GM19438 (cell line): ENCODE measurements at regions not wholly inside any gene's neighbourhood (a gene's known extent, or its start where the extent isn't known, plus 50 kb on each side); places are given as distances from the start of the nearest gene placed in this dataset.

Experiments used
- ATAC-seq: cut with Tn5 transposase; IDR thresholded peaks from one replicate; pipeline ENCODE4 v1.9.1; 2021; ENCODE audit warnings: low read depth; ENCODE audit not compliant: unreplicated experiment

GRCh38 chr6:40760887-40761286 lies 173.7 kb upstream of the LRFN2 start:
- ATAC-seq, result no peak

DNA sequence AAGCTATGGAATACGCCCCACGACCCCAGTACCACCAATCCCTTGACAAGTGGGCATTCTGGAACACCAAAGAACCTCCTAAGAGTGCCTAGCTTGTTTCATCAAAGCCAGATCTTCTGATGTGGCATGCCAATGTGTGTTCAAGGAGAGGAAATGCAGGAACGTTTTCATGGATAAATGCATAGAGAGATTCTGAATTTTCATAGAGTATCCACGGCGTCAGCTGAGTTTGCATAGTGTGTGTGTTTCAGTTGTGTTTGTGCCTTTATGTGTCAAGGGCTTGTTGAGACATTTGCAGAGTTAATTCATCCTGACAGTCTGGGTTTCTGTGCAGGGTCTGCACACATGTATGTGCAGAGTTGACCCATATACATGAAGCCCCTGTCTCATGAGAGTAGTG lies 172.7 kb upstream of the LRFN2 start:
- ATAC-seq, result no peak

- no peak for ATAC-seq
Measured at GRCh38 chr6:40759264-40759663, 172.1 kb upstream of the LRFN2 start.

- ATAC-seq, result no peak
Measured at GRCh38 chr6:40755749-40756452, 168.7 kb upstream of the LRFN2 start.

GRCh38 chr6:40755046-40755681 lies 168.0 kb upstream of the LRFN2 start:
- ATAC-seq, result no peak

GRCh38 chr6:40754461-40755045 lies 167.4 kb upstream of the LRFN2 start:
- ATAC-seq, result no peak

DNA sequence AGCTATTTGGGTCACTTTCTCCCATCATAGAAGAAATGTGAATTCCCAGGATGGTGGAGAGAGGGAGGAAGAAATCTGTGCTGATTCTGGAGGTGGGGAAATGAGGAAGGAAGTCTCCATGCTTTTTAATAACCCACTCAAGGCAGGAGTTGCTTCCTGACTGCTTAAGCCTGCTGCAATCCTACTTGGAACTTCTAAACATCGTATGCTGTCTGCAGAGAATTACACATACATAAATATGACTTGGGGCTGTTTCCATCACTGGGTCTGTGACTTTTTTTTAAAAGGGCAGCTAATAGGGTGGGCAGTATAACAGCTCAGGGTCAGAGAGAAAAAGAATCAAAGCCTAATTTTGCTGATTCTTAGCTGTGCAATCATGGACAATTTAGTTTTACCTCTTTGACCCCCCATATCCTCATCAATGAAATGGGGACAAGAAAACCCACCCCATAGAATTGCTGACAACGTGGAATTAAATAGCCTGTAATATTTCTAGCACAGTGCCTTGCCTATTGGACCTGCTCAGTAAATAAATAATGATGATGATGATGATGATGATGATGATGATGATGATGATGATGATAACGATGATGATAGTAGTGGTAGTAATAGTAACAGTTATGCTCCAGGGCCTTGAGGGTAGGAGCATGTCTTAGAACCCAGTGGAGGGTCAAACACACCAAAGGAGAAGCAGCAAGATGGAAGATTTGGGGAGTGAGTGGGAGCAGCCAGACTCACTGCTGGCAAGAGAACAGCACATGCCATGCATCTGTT lies 166.7 kb upstream of the LRFN2 start:
- no peak for ATAC-seq

DNA sequence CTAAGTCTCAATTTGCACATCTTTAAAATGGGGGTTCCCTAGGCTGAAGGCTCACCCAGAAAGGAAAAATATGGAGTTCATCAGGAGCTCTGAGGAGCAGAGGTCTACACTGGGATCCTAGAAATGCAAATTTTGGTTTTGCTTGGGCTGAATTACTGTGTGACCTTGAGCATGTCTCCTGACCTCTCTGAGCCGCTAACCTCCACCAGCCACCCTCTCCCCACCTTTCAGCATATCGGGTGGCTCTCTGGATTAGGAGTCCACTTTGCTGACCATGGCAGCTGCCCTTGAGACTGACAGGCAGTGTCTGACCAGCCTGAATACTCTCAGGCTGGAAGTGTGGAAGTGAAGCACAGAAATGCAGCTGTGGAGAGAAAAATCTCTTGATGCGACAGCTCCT lies 165.9 kb upstream of the LRFN2 start:
- no peak for ATAC-seq

- no peak for ATAC-seq
Measured at GRCh38 chr6:40744835-40745234, 157.7 kb upstream of the LRFN2 start.

GRCh38 chr6:40743690-40744446 lies 156.7 kb upstream of the LRFN2 start:
- ATAC-seq, result no peak

DNA sequence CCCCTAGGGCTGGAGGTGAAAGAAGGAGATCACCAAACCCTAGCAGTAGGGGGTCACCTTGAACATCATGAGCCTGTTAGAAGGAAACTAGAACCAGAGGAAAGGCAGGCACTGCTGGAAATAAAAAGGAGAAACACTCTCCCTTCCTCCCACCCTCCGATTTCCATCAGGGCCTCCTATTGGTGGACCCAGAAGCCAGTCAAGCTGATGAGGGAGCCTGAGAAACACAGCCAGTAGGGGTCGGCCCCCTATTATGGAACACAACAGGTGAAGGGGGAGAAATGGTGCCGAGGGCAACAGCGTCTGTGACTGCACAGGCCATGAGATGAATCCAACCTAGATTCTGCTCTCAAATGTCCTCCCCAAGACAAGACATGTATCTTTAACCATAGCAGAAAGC lies 156.1 kb upstream of the LRFN2 start:
- no peak for ATAC-seq

GRCh38 chr6:40740518-40740917 lies 153.4 kb upstream of the LRFN2 start:
- no peak for ATAC-seq

GRCh38 chr6:40738551-40739193 lies 151.5 kb upstream of the LRFN2 start:
- no peak for ATAC-seq

DNA sequence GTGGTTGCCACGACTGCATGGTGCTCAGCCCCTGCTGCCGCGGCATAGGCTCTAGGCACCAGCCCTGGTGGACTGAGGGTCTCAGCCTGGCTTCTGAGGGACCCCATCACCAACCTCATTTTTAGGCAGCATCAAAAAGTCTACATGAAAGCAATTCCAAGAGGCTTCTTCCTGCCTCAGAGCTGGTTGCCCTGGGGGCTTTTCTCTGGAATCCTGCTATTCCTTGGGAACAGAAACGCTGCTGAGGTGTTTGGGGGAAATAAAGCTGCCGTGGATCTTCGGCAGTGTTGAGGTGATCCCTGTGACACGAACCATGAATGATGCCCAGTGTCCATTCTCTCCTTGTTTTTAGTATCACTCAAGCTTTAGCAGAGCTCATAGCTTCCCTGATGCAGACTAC lies 148.4 kb upstream of the LRFN2 start:
- ATAC-seq, result no peak

DNA sequence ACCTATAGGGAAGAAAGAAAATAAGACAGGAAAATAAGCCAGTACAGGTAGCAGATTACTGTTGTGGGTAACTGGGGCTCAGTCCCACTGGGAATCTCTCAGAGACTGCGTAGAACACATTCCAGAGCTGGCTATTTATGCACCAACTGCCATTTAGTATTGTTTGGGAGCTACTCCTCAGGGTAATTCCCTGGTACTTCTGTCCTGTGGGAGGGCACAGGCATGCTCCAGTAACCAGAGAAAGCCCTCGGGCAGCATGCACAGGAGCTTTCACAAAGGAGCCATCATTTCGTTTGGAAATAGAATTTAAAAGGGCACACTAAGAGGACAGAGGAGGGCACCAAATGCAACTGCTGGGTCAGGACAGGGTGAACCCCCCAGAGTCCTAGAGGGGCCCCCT lies 148.0 kb upstream of the LRFN2 start:
- no peak for ATAC-seq

DNA sequence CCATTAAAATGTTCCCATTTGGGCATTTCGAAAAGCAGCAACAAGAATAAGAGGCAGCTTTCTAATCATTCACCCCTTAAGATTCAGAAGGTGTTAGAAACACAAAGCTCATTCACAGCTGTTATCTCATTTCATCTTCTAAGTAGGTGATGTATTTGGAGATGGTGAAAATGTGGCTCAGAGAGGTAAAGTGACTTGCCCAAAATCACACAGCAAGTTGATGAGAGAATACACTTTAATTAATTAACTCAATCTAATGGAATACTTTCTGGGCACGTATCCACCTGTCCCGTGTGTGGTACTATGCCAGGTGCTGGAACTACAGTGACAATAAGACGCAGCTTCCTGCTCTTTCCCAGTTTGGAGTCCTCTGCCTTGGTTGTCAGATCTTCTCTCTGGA lies 147.4 kb upstream of the LRFN2 start:
- no peak for ATAC-seq

DNA sequence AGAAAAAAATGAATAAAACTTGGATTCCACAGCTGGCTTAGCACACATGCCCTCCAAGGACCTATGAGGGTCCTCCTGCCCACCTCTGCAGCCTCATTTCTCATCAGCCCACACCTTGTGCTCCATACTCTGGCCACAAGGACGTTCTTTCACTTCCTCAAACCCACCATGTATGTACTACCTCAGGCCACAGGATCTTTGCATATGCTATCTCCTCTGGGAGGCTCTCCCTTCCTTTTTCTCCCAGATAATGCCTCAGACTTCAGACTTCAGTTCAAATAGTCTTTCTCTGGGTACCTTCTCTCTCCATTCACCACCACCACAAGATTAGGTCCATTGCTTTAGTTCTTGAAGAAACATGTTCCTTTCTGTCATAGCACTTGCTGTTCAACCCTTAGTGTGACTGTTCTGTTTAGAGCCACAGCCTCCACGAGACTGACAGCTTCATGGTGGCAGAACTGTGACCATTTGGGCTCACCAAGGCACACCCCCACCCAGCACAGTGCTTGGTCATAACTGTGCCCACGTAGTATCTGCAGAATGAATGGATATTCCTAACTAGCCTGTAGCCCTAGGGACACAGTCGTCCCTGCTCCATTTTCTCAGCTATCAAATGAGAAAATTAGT lies 146.7 kb upstream of the LRFN2 start:
- no peak for ATAC-seq

- ATAC-seq, result no peak
Measured at GRCh38 chr6:40733290-40733689, 146.1 kb upstream of the LRFN2 start.

- ATAC-seq, result no peak
Measured at GRCh38 chr6:40732878-40733277, 145.7 kb upstream of the LRFN2 start.

DNA sequence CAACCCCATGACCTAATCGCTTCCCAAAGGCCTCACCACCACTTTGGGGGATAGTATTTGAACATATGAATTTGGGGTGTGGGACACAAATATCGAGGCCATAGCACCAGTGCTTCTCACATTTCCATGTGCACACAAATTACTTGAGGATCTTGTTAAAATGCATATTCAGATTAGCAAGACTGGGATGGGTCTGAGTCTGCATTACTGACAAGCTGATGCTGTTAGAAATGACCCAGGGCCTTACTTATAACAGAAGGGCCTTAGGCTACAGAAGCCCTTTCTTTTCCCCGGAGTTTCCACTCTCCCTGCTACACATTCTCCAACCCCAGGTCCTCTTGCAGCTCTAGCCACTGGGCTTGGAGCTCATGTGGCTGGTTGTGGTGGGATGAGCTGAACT lies 141.5 kb upstream of the LRFN2 start:
- no peak for ATAC-seq
